IPS-20b (cell line): ENCODE measurements at regions not wholly inside any gene's neighbourhood (a gene's known extent, or its start where the extent isn't known, plus 50 kb on each side); places are given as distances from the start of the nearest gene placed in this dataset.

ENCODE experiments used
- H3K27ac ChIP-seq: one replicate; pipeline ENCODE4 v1.5.1; 2013; ENCODE audit warnings: low read length
- H3K27me3 ChIP-seq: 2 replicates; pipeline ENCODE4 v1.6.1; 2013; ENCODE audit warnings: mild to moderate bottlenecking, low read length, inconsistent platforms; ENCODE audit not compliant: insufficient read depth
- H3K36me3 ChIP-seq: 2 replicates; pipeline ENCODE4 v1.6.1; 2013; ENCODE audit warnings: low read depth, mild to moderate bottlenecking, inconsistent platforms, low read length, moderate library complexity; ENCODE audit not compliant: insufficient read depth
- H3K4me1 ChIP-seq: 2 replicates; pipeline ENCODE4 v1.6.1; 2013; ENCODE audit warnings: mild to moderate bottlenecking, control low read depth, inconsistent platforms, low read length, moderate library complexity; ENCODE audit not compliant: insufficient read depth
- H3K4me3 ChIP-seq: 2 replicates; pipeline ENCODE4 v1.5.1; 2013; ENCODE audit warnings: mild to moderate bottlenecking, low read length, inconsistent platforms
- H3K9ac ChIP-seq: 2 replicates; pipeline ENCODE4 v1.6.1; 2013; ENCODE audit warnings: low read depth, mild to moderate bottlenecking, inconsistent platforms, low read length, moderate library complexity
- H3K9me3 ChIP-seq: 2 replicates; pipeline ENCODE4 v1.6.1; 2013; ENCODE audit warnings: mild to moderate bottlenecking, low read depth, low read length, inconsistent platforms; ENCODE audit not compliant: insufficient read depth

- peaks cover 18% of the 10 kb centered on the region for H3K9me3 ChIP-seq
- H3K9ac ChIP-seq: no peak overlapping the region
- H3K27ac ChIP-seq: no peak overlapping the region
- no peaks in the 10 kb centered on the region for H3K4me1 ChIP-seq
- H3K36me3 ChIP-seq: no peaks in the 10 kb centered on the region
- no peak overlapping the region for H3K4me3 ChIP-seq
- H3K27me3 ChIP-seq: no peaks in the 10 kb centered on the region
These were observed 67.5 kb upstream of the CXCL13 start for GRCh38 chr4:77538144-77538543.

- Histone ChIP-seq H3K27ac (no peak overlapping the region), H3K4me1 (no peaks in the 10 kb centered on the region), H3K9me3 (peaks cover 17% of the 10 kb centered on the region), H3K27me3 (no peaks in the 10 kb centered on the region), H3K9ac (no peak overlapping the region), H3K36me3 (no peaks in the 10 kb centered on the region), H3K4me3 (no peak overlapping the region)
These were observed 67.0 kb upstream of the CXCL13 start for GRCh38 chr4:77538574-77539157.
